ENCODE measurements at regions not wholly inside any gene's neighbourhood (a gene's known extent, or its start where the extent isn't known, plus 50 kb on each side); places are given as distances from the start of the nearest gene placed in this dataset.

GRCh38 chr2:78431241-78431640 lies 594.3 kb upstream of the REG3G start:
- no peak for TF ChIP-seq CTCF (conservative IDR thresholded peaks at IDR 0.05; ENCODE audit: low read depth, low read length)
- DNase-seq (ENCODE audit: low read depth): no peak
- H3K4me3 ChIP-seq (ENCODE audit: low read depth, low read length): no peak overlapping the region

GRCh38 chr2:78439122-78439521 lies 586.4 kb upstream of the REG3G start:
- no peak for DNase-seq (ENCODE audit: low read depth)
- TF ChIP-seq CTCF (conservative IDR thresholded peaks at IDR 0.05; ENCODE audit: low read depth, low read length): no peak
- no peak overlapping the region for H3K4me3 ChIP-seq (ENCODE audit: low read depth, low read length)

GRCh38 chr2:78455586-78455985 lies 569.9 kb upstream of the REG3G start:
- no peak for DNase-seq (ENCODE audit: low read depth)
- no peak overlapping the region for H3K4me3 ChIP-seq (ENCODE audit: low read depth, low read length)
- no peak for TF ChIP-seq CTCF (conservative IDR thresholded peaks at IDR 0.05; ENCODE audit: low read depth, low read length)

GRCh38 chr2:78457269-78457668 lies 568.2 kb upstream of the REG3G start:
- TF ChIP-seq CTCF (conservative IDR thresholded peaks at IDR 0.05; ENCODE audit: low read depth, low read length): no peak
- no peak for DNase-seq (ENCODE audit: low read depth)
- H3K4me3 ChIP-seq (ENCODE audit: low read depth, low read length): no peak overlapping the region

- H3K4me3 ChIP-seq (ENCODE audit: low read depth, low read length): no peak overlapping the region
- TF ChIP-seq CTCF (conservative IDR thresholded peaks at IDR 0.05; ENCODE audit: low read depth, low read length): no peak
- no peak for DNase-seq (ENCODE audit: low read depth)
These were observed 559.8 kb upstream of the REG3G start for GRCh38 chr2:78465707-78466106.

GRCh38 chr2:78476619-78477229 lies 548.8 kb upstream of the REG3G start:
- no peak overlapping the region for H3K4me3 ChIP-seq (ENCODE audit: low read depth, low read length)
- TF ChIP-seq CTCF (conservative IDR thresholded peaks at IDR 0.05; ENCODE audit: low read depth, low read length): no peak
- DNase-seq (ENCODE audit: low read depth): no peak

- TF ChIP-seq CTCF (conservative IDR thresholded peaks at IDR 0.05; ENCODE audit: low read depth, low read length): no peak
- no peak overlapping the region for H3K4me3 ChIP-seq (ENCODE audit: low read depth, low read length)
- DNase-seq (ENCODE audit: low read depth): no peak
These were observed 538.9 kb upstream of the REG3G start for GRCh38 chr2:78486565-78486964.
